DND-41 (cell line): ENCODE measurements at regions not wholly inside any gene's neighbourhood (a gene's known extent, or its start where the extent isn't known, plus 50 kb on each side); places are given as distances from the start of the nearest gene placed in this dataset.

ENCODE experiments used
- ATAC-seq: fragments of 200-7000 bp; cut with Tn5 transposase; 3 replicates; pipeline ENCODE4 v1.9.1; 2021; ENCODE audit warnings: low read depth; ENCODE audit not compliant: insufficient read depth
- DNase-seq: peaks from one replicate; pipeline ENCODE4 v3.0.0-alpha.2; 2020
- H2AFZ ChIP-seq: 2 replicates; pipeline ENCODE4 v1.6.0; 2012; ENCODE audit warnings: low read depth, low read length
- H3K27ac ChIP-seq: 2 replicates; pipeline ENCODE4 v1.5.1; 2012; ENCODE audit warnings: low read length, inconsistent platforms
- H3K27me3 ChIP-seq: fragments of 200-600 bp; sonication (generic); 2 replicates; pipeline ENCODE4 v1.6.0; 2012; ENCODE audit warnings: low read length, mild to moderate bottlenecking, inconsistent platforms; ENCODE audit not compliant: insufficient read depth, poor library complexity
- H3K36me3 ChIP-seq: 2 replicates; pipeline ENCODE4 v1.5.1; 2012; ENCODE audit warnings: low read length, inconsistent platforms; ENCODE audit not compliant: insufficient read depth
- H3K4me1 ChIP-seq: 2 replicates; pipeline ENCODE4 v1.5.1; 2012; ENCODE audit warnings: mild to moderate bottlenecking, low read length; ENCODE audit not compliant: insufficient read depth
- H3K4me2 ChIP-seq: 2 replicates; pipeline ENCODE4 v1.6.0; 2012; ENCODE audit warnings: mild to moderate bottlenecking, moderate library complexity, low read length, inconsistent platforms; ENCODE audit not compliant: insufficient read depth
- H3K4me3 ChIP-seq, 2 experiments: fragments of 200-600 bp in 1 of 2; shearing (Covaris generic) in 1 of 2; 2 replicates each; pipeline ENCODE4 v1.5.1; 2012 to 2016; ENCODE audit warnings: inconsistent platforms in 2 of 2, low read length in 2 of 2, mild to moderate bottlenecking in 2 of 2, low read depth in 1 of 2, moderate library complexity in 1 of 2
- H3K79me2 ChIP-seq: 2 replicates; pipeline ENCODE4 v1.6.0; 2012; ENCODE audit warnings: low read length, inconsistent platforms; ENCODE audit not compliant: insufficient read depth
- H3K9ac ChIP-seq: 2 replicates; pipeline ENCODE4 v1.6.0; 2012; ENCODE audit warnings: low read depth, mild to moderate bottlenecking, inconsistent platforms, low read length, moderate library complexity
- H3K9me3 ChIP-seq: 2 replicates; pipeline ENCODE4 v1.5.1; 2012; ENCODE audit warnings: low read length, moderate library complexity, mild to moderate bottlenecking, inconsistent platforms; ENCODE audit not compliant: insufficient read depth, severe bottlenecking
- H4K20me1 ChIP-seq: 2 replicates; pipeline ENCODE4 v1.6.0; 2012; ENCODE audit warnings: low read length; ENCODE audit not compliant: insufficient read depth
- CTCF ChIP-seq: IDR thresholded peaks from 2 replicates; pipeline ENCODE4 v1.5.1; 2012; ENCODE audit warnings: borderline replicate concordance, low read length, moderate library complexity, mild to moderate bottlenecking; ENCODE audit not compliant: poor library complexity, severe bottlenecking; ENCODE audit errors: extremely low read depth
- EZH2 ChIP-seq: IDR thresholded peaks from 3 replicates; pipeline ENCODE4 v1.6.1; 2012; ENCODE audit warnings: borderline replicate concordance, low read depth, mild to moderate bottlenecking, moderate library complexity, low read length, inconsistent platforms; ENCODE audit not compliant: severe bottlenecking

GRCh38 chr10:25094590-25094989 lies 78.2 kb downstream of the THNSL1 start:
- Histone ChIP-seq H3K79me2 (no peaks in the 10 kb centered on the region), H2AFZ (no peak overlapping the region), H3K4me2 (no peak overlapping the region), H3K4me1 (no peaks in the 10 kb centered on the region), H3K4me3 (no peak overlapping the region), H3K36me3 (no peaks in the 10 kb centered on the region), H3K9me3 (peaks cover 7% of the 10 kb centered on the region), H3K9ac (no peak overlapping the region), H3K27ac (no peak overlapping the region), H4K20me1 (no peaks in the 10 kb centered on the region), H3K27me3 (no peaks in the 10 kb centered on the region)
- TF ChIP-seq CTCF (no peak), EZH2 (no peak)
- no peak for DNase-seq
- no peak for ATAC-seq

- no peaks in the 10 kb centered on the region for H3K79me2 ChIP-seq
- H4K20me1 ChIP-seq: no peaks in the 10 kb centered on the region
- H3K27me3 ChIP-seq: no peaks in the 10 kb centered on the region
- H3K9me3 ChIP-seq: peaks cover 7% of the 10 kb centered on the region
- no peaks in the 10 kb centered on the region for H3K36me3 ChIP-seq
- no peak overlapping the region for H2AFZ ChIP-seq
- no peak for ATAC-seq
- no peak overlapping the region for H3K27ac ChIP-seq
- no peaks in the 10 kb centered on the region for H3K4me1 ChIP-seq
- no peak for TF ChIP-seq EZH2
- no peak overlapping the region for H3K4me3 ChIP-seq
- H3K9ac ChIP-seq: no peak overlapping the region
- no peak for DNase-seq
- H3K4me2 ChIP-seq: no peak overlapping the region
Observed at GRCh38 chr10:25097669-25098411, 77.0 kb upstream of the GPR158 start.

- no peak overlapping the region for H3K9ac ChIP-seq
- ATAC-seq (no peak), DNase-seq (no peak)
- H3K9me3 ChIP-seq: no peaks in the 10 kb centered on the region
- no peaks in the 10 kb centered on the region for H4K20me1 ChIP-seq
- no peak overlapping the region for H2AFZ ChIP-seq
- no peak overlapping the region for H3K4me2 ChIP-seq
- H3K36me3 ChIP-seq: no peaks in the 10 kb centered on the region
- no peak overlapping the region for H3K27ac ChIP-seq
- no peaks in the 10 kb centered on the region for H3K27me3 ChIP-seq
- no peaks in the 10 kb centered on the region for H3K79me2 ChIP-seq
- H3K4me3 ChIP-seq: no peak overlapping the region
- no peaks in the 10 kb centered on the region for H3K4me1 ChIP-seq
- TF ChIP-seq EZH2: no peak
- TF ChIP-seq CTCF: no peak
Observed at GRCh38 chr10:25100141-25100540, 74.7 kb upstream of the GPR158 start.

- TF ChIP-seq CTCF (no peak), EZH2 (no peak)
- Histone ChIP-seq H3K27ac (no peak overlapping the region), H3K4me3 (no peak overlapping the region), H3K36me3 (no peaks in the 10 kb centered on the region), H3K27me3 (no peaks in the 10 kb centered on the region), H2AFZ (no peak overlapping the region), H3K79me2 (no peaks in the 10 kb centered on the region), H3K9me3 (no peaks in the 10 kb centered on the region), H4K20me1 (no peaks in the 10 kb centered on the region), H3K4me2 (no peak overlapping the region), H3K9ac (no peak overlapping the region), H3K4me1 (no peaks in the 10 kb centered on the region)
- ATAC-seq: no peak
- no peak for DNase-seq
Observed at GRCh38 chr10:25101461-25102146, 73.2 kb upstream of the GPR158 start.
